ENCODE measurements at regions not wholly inside any gene's neighbourhood (a gene's known extent, or its start where the extent isn't known, plus 50 kb on each side); places are given as distances from the start of the nearest gene placed in this dataset.

GRCh38 chr9:135339378-135339973 lies 140.1 kb upstream of the PPP1R26 start:
- TF ChIP-seq POLR2AphosphoS5 (IDR thresholded peaks at IDR 0.05; ENCODE audit: low read depth, low read length) (no peak), REST (IDR thresholded peaks at IDR 0.05; ENCODE audit: insufficient read depth in 1 of 2, low read depth in 2 of 2, low read length in 2 of 2) (no peak)
